GM19463 (cell line): ENCODE measurements at regions not wholly inside any gene's neighbourhood (a gene's known extent, or its start where the extent isn't known, plus 50 kb on each side); places are given as distances from the start of the nearest gene placed in this dataset.

Experiments used
- ATAC-seq: cut with Tn5 transposase; IDR thresholded peaks from one replicate; pipeline ENCODE4 v1.9.1; 2021; ENCODE audit warnings: mild to moderate bottlenecking, moderate library complexity; ENCODE audit not compliant: unreplicated experiment

DNA sequence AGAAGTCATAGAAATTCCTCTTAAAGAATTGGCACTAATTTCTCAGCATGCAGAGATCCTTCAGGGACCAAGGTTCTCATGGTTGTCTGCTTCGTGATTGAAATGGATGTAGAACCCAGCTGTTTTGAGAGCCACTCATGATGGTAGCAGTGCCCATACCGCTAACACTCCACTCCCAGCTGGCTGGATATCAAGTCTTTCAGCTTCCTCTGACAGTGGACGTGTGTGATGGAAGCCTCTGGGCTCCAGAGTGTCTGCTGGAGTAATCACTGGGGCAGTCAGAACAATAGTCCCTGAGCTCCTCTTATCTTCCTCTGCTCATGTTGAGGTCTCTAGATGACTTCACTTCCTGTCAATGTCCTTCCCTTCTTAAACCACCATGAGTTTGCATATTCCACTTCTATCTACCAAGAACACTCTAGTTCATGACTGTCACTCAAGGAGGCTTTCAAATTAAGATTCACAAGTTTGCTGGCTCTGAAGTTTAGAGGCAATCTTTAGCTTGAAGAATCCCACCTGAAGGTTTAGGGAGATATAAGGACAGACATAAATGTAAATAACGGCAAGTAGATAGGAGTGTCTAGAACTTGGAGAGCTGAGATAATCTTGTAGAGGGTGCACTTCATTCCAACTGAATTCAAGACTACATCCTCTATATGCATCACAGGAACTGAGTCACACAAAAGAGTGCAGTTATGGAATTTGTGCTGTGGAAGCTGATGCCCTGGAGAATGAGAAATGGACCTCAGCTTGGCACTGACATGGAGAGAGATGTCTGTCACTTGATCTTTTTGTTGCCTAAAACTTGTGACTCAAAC is 64.5 kb upstream of the WDR1 start:
- peak; percentile 93 for ATAC-seq

DNA sequence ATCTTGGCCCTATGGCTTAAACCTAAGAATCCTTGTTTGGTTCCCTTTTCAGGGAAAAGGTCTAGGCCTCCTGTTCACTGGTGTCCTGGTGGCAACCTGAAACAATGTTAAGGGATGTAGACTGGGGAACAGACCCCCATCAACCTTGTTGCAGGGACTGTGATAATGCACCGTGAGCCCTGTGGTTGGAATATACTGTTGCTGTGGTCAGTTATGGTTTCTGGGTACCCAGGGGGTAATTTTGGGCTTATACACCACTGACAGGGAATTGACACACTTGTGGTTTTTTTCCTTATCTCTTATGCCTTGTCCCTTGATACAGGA is 64.0 kb upstream of the WDR1 start:
- ATAC-seq: peak; percentile 14

DNA sequence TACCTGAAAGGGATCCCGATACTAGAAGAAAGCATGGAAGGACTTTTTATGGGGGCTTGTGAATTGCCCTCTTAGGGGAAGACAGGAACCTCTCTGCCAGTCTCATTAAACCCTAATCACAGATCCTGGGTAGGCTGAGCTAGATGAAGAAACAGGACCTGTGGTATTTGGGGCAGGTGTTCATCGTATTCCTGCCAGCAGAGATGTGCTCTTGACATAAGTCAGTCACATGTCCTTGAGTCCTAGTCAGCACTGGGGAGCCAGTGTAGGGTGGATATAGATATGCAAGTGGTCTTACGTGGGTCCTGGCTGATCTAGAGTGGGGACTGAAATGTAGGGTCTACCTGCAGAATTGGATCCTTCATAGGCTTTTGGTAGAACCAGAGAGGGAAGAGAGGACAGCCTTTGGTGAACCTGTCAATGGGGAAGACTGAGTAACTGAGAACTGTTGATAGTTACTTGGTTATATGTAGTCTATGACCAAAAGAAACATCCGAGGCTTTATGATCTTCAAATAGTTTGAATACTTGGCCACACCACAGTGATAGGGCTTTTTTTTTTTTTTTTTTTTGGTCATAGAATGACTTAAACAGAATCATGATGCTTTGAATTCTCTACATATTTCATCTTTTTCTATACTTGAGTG is 63.5 kb upstream of the WDR1 start:
- no peak for ATAC-seq

DNA sequence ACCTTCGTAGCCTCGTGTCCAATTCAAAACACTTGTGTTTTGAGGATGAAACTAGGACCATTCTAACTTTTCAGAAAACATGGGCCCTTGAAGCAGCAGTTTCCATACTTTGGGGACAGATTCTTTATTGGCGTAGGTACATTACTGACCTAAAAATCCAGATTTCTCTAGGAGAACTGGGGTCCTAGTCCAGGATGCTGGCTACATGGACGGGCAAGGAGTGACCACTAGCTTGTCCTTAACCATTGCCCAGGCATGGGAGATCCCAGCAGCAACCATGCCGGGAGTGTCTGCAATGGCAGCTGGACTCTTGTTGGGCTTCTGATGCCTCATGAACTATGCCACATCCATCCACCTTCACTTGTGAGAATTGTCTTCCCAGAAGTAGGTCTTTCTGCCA is 62.2 kb upstream of the WDR1 start:
- no peak for ATAC-seq

DNA sequence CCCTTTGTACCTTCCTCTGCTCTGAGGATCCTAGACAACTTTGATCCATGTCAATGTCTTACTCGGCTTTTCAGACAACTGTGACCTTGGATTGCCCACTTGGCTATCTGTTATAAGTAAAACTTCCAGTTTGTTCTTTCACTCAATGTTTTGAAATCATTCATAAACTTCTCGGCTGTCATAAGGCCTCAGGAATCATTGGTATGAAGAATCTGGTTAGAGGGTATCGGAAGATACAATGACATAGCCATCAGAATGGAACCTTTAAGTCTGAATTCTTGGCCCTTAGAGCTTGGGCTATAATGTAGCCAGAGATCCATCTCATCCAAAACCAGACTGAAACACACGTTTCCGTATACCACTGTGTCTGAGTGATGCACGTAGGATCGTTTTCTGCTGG is 59.0 kb upstream of the WDR1 start:
- ATAC-seq: no peak

DNA sequence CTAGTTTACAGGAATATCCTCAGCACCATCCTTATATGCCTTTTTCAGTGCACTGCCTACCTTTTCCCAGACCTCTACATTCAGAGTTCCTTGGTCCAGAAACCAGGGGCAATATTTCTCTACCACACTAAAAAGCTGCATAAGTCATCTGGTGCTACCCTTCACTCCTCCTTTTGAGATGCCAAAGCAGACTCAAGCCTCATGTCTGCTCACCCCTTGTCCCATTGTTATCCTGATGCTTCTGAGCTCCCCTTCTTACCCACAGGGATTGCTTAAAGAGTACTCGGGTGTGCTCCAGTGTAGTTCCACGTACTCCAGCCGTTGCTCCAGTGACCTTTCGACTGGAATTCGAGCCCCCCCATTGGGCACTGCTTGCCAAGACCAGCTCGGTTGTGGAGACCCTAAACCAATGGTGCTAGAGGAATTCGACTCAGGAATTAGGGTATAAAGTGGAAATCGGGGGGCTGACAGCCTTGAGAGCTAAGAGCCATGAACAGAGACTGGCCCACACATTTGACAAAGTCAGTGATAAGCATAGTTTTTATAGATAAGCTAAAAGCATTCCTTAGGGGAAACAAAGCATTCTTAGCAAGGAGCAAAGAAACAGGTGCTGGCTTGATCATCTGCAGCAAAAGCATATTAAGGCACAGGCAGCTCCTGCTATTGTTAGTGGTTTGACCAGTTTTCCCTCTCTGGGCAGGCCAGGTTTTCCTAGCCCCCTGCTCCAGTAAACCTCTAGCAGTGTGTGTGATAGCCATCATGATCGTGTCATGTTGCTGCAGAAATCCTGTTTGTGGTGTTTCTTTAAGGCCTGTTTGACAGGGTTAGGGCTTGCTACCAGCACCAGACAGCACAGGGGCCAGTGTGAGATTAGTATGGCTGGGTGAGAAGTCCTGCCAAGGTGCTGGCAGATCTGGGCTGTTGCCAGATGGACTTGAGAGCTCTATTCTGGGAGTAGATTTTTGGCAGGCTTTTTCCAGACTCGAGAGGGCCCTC is 57.5 kb upstream of the WDR1 start:
- ATAC-seq: no peak

GRCh38 chr4:10173037-10173753 is 56.6 kb upstream of the WDR1 start:
- ATAC-seq: no peak

GRCh38 chr4:10172278-10172921 is 55.8 kb upstream of the WDR1 start:
- no peak for ATAC-seq

GRCh38 chr4:10171055-10171454 is 54.5 kb upstream of the WDR1 start:
- ATAC-seq: no peak

DNA sequence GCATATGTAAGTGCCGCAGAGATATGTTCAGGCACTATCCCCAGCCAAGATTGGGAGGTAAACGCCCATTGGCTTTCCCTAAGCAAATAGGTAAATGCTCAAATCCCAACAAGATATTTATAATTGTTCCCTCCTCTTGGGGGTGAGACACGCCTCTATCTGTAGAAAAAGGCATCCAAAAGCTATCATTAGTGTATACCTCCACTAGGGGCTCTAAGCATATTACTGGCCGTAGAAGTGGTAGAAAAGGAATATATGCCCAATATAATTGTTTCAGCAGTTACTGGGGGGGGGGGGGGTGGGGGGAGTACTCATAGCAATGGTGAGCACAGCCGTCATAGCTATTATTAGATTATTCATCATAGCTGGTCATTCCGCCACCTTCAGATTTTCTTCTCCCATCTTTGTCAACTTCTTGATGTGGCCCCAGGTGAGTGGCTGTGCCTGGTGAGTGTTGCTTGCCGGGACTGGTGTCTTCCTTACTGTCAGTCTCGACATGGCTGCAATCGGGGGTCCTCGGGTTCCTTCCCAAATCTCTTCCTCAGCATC is 53.3 kb upstream of the WDR1 start:
- ATAC-seq: no peak

GRCh38 chr4:10168151-10168550 is 51.6 kb upstream of the WDR1 start:
- ATAC-seq: no peak

DNA sequence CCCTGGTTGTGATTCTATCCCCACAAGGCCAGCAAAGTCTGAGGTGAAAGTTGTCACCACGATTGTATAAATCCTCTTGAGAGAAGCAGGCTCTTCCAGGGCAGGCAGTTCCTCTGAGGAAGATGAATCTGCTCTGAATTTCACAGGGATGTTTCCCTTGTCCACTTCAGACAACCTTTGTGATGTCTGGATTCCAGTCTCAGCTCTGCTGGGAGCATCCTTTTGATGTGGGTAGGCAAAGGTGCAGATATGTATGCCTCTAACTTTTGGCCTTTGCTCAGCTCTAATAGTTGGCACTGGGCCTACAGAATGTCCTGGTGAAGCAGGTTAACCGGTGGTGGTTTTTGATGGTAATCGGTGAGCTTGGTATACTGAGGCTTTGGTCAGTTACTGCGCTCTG is 50.6 kb upstream of the WDR1 start:
- no peak for ATAC-seq
